Adrenal gland (tissue), 9 donors: ENCODE measurements at regions not wholly inside any gene's neighbourhood (a gene's known extent, or its start where the extent isn't known, plus 50 kb on each side); places are given as distances from the start of the nearest gene placed in this dataset.

Source experiments
- DNase-seq, 7 donors: peaks; one replicate each; pipeline ENCODE4 v3.0.0-alpha.2; 2019 to 2020
- H3K27ac ChIP-seq, 5 donors: fragments of 200-600 bp; sonication (generic) in 4 of 5; 1 replicate in 3 of 5; 2 replicates in 2 of 5; pipeline versions ENCODE4 v1.5.1 to v1.8.0; 2016 to 2020; ENCODE audit warnings: mild to moderate bottlenecking in 1 of 5
- H3K27me3 ChIP-seq: fragments of 200-600 bp; 2 replicates; pipeline ENCODE4 v1.8.0; 2021
- H3K36me3 ChIP-seq, 2 donors: fragments of 200-600 bp; replicated peaks in 1 of 2; 1 replicate in 1 of 2; 2 replicates in 1 of 2; pipeline versions ENCODE4 v1.5.1 to v1.8.0; 2018 to 2022
- H3K4me1 ChIP-seq, 2 donors: fragments of 200-600 bp; replicated peaks in 1 of 2; 1 replicate in 1 of 2; 2 replicates in 1 of 2; pipeline versions ENCODE4 v1.5.1 to v1.8.0; 2018 to 2021
- H3K4me3 ChIP-seq, 4 donors: fragments of 200-600 bp; sonication (generic) in 3 of 4; one replicate each; pipeline ENCODE4 v1.5.1; 2016 to 2018
- H3K9me3 ChIP-seq, 3 donors: fragments of 200-600 bp; sonication (generic) in 1 of 3; replicated peaks in 1 of 3; 1 replicate in 2 of 3; 2 replicates in 1 of 3; pipeline versions ENCODE4 v1.5.1 to v1.8.0; 2016 to 2021
- POLR2A ChIP-seq, 2 donors: fragments of 450-650 bp; IDR thresholded peaks; one replicate each; pipeline ENCODE4 v1.6.1; 2017; ENCODE audit warnings: antibody characterized with exemption in 2 of 2, mild to moderate bottlenecking in 2 of 2, moderate library complexity in 1 of 2
- WGBS, 4 donors: extraction: QIAGEN DNeasy Blood & Tissue Kit in 2 of 4; methylation state at CpG; one replicate each; pipeline versions ENCODE4 v1.1.5 to v1.1.7; 2013 to 2017; 5-methylcytosine and 5-hydroxymethylcytosine counted together
- intact Hi-C, 2 donors: fragments of 100-400 bp; cut with DNase I; formaldehyde crosslinking; loops; one replicate each; pipeline versions ENCODE4 v1.14.1 to v1.15.0; 2022 to 2023
- TF ChIP-seq, protein P1 (sequence below), 6 experiments: fragments of 450-650 bp in 4 of 6; fragments of 200-600 bp in 2 of 6; sonication (generic) in 1 of 6; IDR thresholded peaks; 1 replicate in 5 of 6; 2 replicates in 1 of 6; pipeline versions ENCODE4 v1.5.1 to v1.8.0; 2016 to 2021; ENCODE audit warnings: antibody characterized with exemption in 6 of 6, mild to moderate bottlenecking in 2 of 6, moderate library complexity in 1 of 6
- donor health status: healthy with polysubstance abuse.
- donor health status: Bipolar disorder and iron deficiency.
- donor health status: DM: yes; HTN: yes; CAD: no.
- donor health status: DM: no; HTN: no; CAD: no.
- donor health status: DM: no; HTN: no; CAD: no.

DNA sequence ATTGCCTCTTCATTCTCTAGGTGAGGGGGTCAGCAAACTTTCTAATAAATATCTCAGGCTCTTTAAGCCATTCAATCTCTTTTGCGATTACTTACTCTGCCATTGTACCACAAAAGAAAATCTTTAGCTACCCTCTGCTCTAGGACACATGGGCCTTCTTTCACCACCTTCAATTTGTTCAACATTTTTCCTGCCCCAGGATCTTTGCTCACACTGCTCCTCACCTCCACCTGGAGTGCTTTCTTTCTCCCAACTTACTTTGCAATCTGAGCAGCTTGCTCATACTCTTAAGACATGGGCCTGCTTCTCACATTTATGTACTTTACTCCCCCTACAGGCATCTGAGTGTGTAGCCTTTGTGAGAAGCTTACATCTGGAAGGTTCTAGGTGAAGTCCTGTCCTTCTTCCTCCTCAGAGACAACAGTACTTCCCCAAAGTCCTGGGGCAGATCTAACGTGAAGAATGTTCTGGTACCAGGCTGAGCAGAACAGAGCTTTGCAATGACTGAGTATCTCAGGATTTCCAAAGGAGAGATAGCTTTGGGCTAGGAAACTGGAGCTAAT lies 55.0 kb upstream of the PRDM5 start:
- TF ChIP-seq, protein P1, sequence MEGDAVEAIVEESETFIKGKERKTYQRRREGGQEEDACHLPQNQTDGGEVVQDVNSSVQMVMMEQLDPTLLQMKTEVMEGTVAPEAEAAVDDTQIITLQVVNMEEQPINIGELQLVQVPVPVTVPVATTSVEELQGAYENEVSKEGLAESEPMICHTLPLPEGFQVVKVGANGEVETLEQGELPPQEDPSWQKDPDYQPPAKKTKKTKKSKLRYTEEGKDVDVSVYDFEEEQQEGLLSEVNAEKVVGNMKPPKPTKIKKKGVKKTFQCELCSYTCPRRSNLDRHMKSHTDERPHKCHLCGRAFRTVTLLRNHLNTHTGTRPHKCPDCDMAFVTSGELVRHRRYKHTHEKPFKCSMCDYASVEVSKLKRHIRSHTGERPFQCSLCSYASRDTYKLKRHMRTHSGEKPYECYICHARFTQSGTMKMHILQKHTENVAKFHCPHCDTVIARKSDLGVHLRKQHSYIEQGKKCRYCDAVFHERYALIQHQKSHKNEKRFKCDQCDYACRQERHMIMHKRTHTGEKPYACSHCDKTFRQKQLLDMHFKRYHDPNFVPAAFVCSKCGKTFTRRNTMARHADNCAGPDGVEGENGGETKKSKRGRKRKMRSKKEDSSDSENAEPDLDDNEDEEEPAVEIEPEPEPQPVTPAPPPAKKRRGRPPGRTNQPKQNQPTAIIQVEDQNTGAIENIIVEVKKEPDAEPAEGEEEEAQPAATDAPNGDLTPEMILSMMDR (IDR thresholded peaks at IDR 0.05), result peak; percentile 25 to 58 (median 49)
- no peak for TF ChIP-seq POLR2A (IDR thresholded peaks at IDR 0.05)
- Histone ChIP-seq H3K4me3 (no peak overlapping the region), H3K9me3 (no peaks in the 10 kb centered on the region), H3K4me1 (no peaks in the 10 kb centered on the region), H3K36me3 (no peaks in the 10 kb centered on the region), H3K27me3 (no peaks in the 10 kb centered on the region), H3K27ac (no peak overlapping the region)
- DNase-seq, result peak in 6 of 7 donors; percentile 15 to 43 (median 24)
- WGBS, 4 donors, result 62 to 66% (median 64%) methylated on average over 2 of the region's 2 CpGs
- intact Hi-C loops, result no loop called here

DNA sequence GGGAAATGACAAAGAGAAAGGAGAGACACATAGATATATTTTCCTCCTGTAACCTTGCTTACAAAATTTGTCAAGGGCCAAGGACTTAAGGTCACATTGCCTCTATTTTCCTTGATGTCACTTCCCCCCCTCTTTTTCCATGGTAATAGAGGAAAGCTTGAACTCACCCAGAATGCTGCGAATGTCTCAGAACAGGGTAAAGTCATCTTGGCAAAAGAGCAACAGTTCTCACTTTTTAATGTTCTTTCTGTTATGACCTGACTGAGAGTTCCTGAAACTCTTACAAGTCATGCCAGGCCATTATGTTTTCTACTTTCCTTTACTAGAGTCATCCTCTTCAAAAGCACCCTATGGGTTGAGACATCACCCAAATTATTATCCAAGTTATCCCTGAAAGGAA lies 50.7 kb upstream of the PRDM5 start:
- WGBS, 4 donors, result 82 to 95% (median 85%) methylated on average over 1 of the region's 1 CpG
- H3K36me3 ChIP-seq, result no peaks in the 10 kb centered on the region
- no peak for DNase-seq
- H3K27ac ChIP-seq, result no peak overlapping the region
- TF ChIP-seq, protein P1 (IDR thresholded peaks at IDR 0.05), result no peak
- TF ChIP-seq POLR2A (IDR thresholded peaks at IDR 0.05), result no peak
- no peak overlapping the region for H3K4me3 ChIP-seq
- H3K27me3 ChIP-seq, result no peaks in the 10 kb centered on the region
- intact Hi-C loops, result no loop called here
- H3K9me3 ChIP-seq, result no peaks in the 10 kb centered on the region
- H3K4me1 ChIP-seq, result no peaks in the 10 kb centered on the region
